WTC11 (cell line): ENCODE measurements at regions not wholly inside any gene's neighbourhood (a gene's known extent, or its start where the extent isn't known, plus 50 kb on each side); places are given as distances from the start of the nearest gene placed in this dataset.
A peak's percentile ranks its signal among the peaks of the same experiment; 100 is the strongest.

Source experiments
- ATAC-seq: fragments of 200-7000 bp; cut with Tn5 transposase; 2 replicates; pipeline ENCODE4 v1.10.0; 2021; ENCODE audit warnings: mild to moderate bottlenecking, moderate library complexity
- CTCF ChIA-PET: fragments of 300-600 bp; sonication (Branson Sonifier 250); formaldehyde crosslinking; loops from one replicate; lab custom pipeline; 2021; ENCODE audit warnings: antibody characterized with exemption; lab: Charles Lee
- POLR2A ChIA-PET: fragments of 350-600 bp; sonication (Branson Sonifier 250); formaldehyde crosslinking; loops from one replicate; lab custom pipeline; 2021; ENCODE audit warnings: antibody characterized with exemption; lab: Charles Lee
- DNase-seq: peaks from one replicate; pipeline ENCODE4 v3.0.0; 2021; ENCODE audit warnings: low spot score
- H3K27ac Mint-ChIP-seq: 2 replicates; pipeline ENCODE4 v1.8.0; 2021; ENCODE audit warnings: mixed read lengths
- H3K27me3 Mint-ChIP-seq: 2 replicates; pipeline ENCODE4 v1.8.0; 2021; ENCODE audit warnings: low read depth, mild to moderate bottlenecking, moderate library complexity, mixed read lengths
- H3K36me3 Mint-ChIP-seq: 2 replicates; pipeline ENCODE4 v1.8.0; 2021; ENCODE audit warnings: mixed read lengths
- H3K4me1 Mint-ChIP-seq: 2 replicates; pipeline ENCODE4 v1.8.0; 2022; ENCODE audit warnings: mixed read lengths
- H3K4me3 Mint-ChIP-seq: 2 replicates; pipeline ENCODE4 v1.8.0; 2021; ENCODE audit warnings: mild to moderate bottlenecking, moderate library complexity, mixed read lengths
- H3K9me3 Mint-ChIP-seq: 2 replicates; pipeline ENCODE4 v1.8.0; 2021; ENCODE audit warnings: mixed read lengths
- ATF2 ChIP-seq: sonication (generic); formaldehyde crosslinking; IDR thresholded peaks from 2 replicates; pipeline ENCODE4 v1.8.1; 2022; ENCODE audit warnings: low read depth, missing genetic modification reagents, borderline replicate concordance
- CREM ChIP-seq: sonication (generic); formaldehyde crosslinking; IDR thresholded peaks from 2 replicates; pipeline ENCODE4 v1.8.1; 2022; ENCODE audit warnings: mild to moderate bottlenecking, missing genetic modification reagents, moderate library complexity
- E2F4 ChIP-seq: sonication (generic); formaldehyde crosslinking; IDR thresholded peaks from 2 replicates; pipeline ENCODE4 v1.8.1; 2022; ENCODE audit warnings: low read depth, mild to moderate bottlenecking, moderate library complexity, missing genetic modification reagents, borderline replicate concordance
- ELF4 ChIP-seq: sonication (generic); formaldehyde crosslinking; IDR thresholded peaks from 2 replicates; pipeline ENCODE4 v1.8.1; 2022; ENCODE audit warnings: low read depth, mild to moderate bottlenecking, moderate library complexity, missing genetic modification reagents
- EMX1 ChIP-seq: fragments of 250-450 bp; sonication (Bioruptor Pico); IDR thresholded peaks from 2 replicates; pipeline ENCODE4 v1.8.0; 2021; ENCODE audit warnings: mild to moderate bottlenecking
- FOXJ3 ChIP-seq: sonication (generic); formaldehyde crosslinking; IDR thresholded peaks from 2 replicates; pipeline ENCODE4 v1.9.0; 2021; ENCODE audit warnings: missing genetic modification reagents, mild to moderate bottlenecking, borderline replicate concordance
- IRF2 ChIP-seq: sonication (generic); formaldehyde crosslinking; IDR thresholded peaks from 2 replicates; pipeline ENCODE4 v1.8.0; 2022; ENCODE audit warnings: low read depth, missing genetic modification reagents, borderline replicate concordance
- MXD4 ChIP-seq: fragments of 250-450 bp; sonication (Bioruptor Pico); IDR thresholded peaks from 2 replicates; pipeline ENCODE4 v1.8.0; 2021; ENCODE audit warnings: mild to moderate bottlenecking, moderate library complexity, borderline replicate concordance
- NFE2L1 ChIP-seq: sonication (generic); formaldehyde crosslinking; IDR thresholded peaks from 2 replicates; pipeline ENCODE4 v1.8.1; 2023; ENCODE audit warnings: missing genetic modification reagents
- NR2C2 ChIP-seq: sonication (generic); formaldehyde crosslinking; IDR thresholded peaks from 2 replicates; pipeline ENCODE4 v1.8.0; 2022; ENCODE audit warnings: mild to moderate bottlenecking, missing genetic modification reagents
- RELA ChIP-seq: sonication (generic); formaldehyde crosslinking; IDR thresholded peaks from 2 replicates; pipeline ENCODE4 v1.8.1; 2022; ENCODE audit warnings: missing genetic modification reagents, mild to moderate bottlenecking, borderline replicate concordance
- ZNF396 ChIP-seq: fragments of 250-450 bp; sonication (Bioruptor Pico); IDR thresholded peaks from 2 replicates; pipeline ENCODE4 v1.8.0; 2021; ENCODE audit warnings: mild to moderate bottlenecking, moderate library complexity, borderline replicate concordance
- ZNF423 ChIP-seq: fragments of 250-450 bp; sonication (Bioruptor Pico); IDR thresholded peaks from 2 replicates; pipeline ENCODE4 v2.1.2; 2022; ENCODE audit warnings: mild to moderate bottlenecking, moderate library complexity
- ZNF671 ChIP-seq: fragments of 250-450 bp; sonication (Bioruptor Pico); IDR thresholded peaks from 2 replicates; pipeline ENCODE4 v1.8.0; 2021; ENCODE audit warnings: mild to moderate bottlenecking
- TF ChIP-seq, protein P1 (sequence below): sonication (generic); formaldehyde crosslinking; IDR thresholded peaks from 2 replicates; pipeline ENCODE4 v1.8.1; 2022; ENCODE audit warnings: mild to moderate bottlenecking, missing genetic modification reagents, moderate library complexity, borderline replicate concordance
- TF ChIP-seq, protein P2 (sequence below): sonication (generic); formaldehyde crosslinking; IDR thresholded peaks from 2 replicates; pipeline ENCODE4 v1.8.0; 2023; ENCODE audit warnings: missing genetic modification reagents, mild to moderate bottlenecking, borderline replicate concordance
- TF ChIP-seq, protein P3 (sequence below): sonication (generic); formaldehyde crosslinking; IDR thresholded peaks from 2 replicates; pipeline ENCODE4 v1.8.0; 2023; ENCODE audit warnings: missing genetic modification reagents
- TF ChIP-seq, protein P4 (sequence below): sonication (generic); formaldehyde crosslinking; IDR thresholded peaks from 2 replicates; pipeline ENCODE4 v1.8.0; 2022; ENCODE audit warnings: mild to moderate bottlenecking, missing genetic modification reagents
- TF ChIP-seq, protein P5 (sequence below): sonication (generic); formaldehyde crosslinking; IDR thresholded peaks from 2 replicates; pipeline ENCODE4 v1.8.1; 2022; ENCODE audit warnings: missing genetic modification reagents, borderline replicate concordance

GRCh38 chr5:30239331-30240022, 954.0 kb upstream of the CDH6 start:
- H3K9me3 Mint-ChIP-seq = peaks cover 20% of the 10 kb centered on the region
- TF ChIP-seq ELF4 (CRISPR knock-in tag) (no peak), NFE2L1 (no peak), CREM (no peak), RELA (CRISPR knock-in tag) (no peak), NR2C2 (no peak), E2F4 (no peak), MXD4 (CRISPR knock-in tag) (no peak), ZNF396 (CRISPR knock-in tag) (no peak)
- TF ChIP-seq, protein P1, sequence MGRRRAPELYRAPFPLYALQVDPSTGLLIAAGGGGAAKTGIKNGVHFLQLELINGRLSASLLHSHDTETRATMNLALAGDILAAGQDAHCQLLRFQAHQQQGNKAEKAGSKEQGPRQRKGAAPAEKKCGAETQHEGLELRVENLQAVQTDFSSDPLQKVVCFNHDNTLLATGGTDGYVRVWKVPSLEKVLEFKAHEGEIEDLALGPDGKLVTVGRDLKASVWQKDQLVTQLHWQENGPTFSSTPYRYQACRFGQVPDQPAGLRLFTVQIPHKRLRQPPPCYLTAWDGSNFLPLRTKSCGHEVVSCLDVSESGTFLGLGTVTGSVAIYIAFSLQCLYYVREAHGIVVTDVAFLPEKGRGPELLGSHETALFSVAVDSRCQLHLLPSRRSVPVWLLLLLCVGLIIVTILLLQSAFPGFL (CRISPR knock-in tag) = no peak
- TF ChIP-seq, protein P2, sequence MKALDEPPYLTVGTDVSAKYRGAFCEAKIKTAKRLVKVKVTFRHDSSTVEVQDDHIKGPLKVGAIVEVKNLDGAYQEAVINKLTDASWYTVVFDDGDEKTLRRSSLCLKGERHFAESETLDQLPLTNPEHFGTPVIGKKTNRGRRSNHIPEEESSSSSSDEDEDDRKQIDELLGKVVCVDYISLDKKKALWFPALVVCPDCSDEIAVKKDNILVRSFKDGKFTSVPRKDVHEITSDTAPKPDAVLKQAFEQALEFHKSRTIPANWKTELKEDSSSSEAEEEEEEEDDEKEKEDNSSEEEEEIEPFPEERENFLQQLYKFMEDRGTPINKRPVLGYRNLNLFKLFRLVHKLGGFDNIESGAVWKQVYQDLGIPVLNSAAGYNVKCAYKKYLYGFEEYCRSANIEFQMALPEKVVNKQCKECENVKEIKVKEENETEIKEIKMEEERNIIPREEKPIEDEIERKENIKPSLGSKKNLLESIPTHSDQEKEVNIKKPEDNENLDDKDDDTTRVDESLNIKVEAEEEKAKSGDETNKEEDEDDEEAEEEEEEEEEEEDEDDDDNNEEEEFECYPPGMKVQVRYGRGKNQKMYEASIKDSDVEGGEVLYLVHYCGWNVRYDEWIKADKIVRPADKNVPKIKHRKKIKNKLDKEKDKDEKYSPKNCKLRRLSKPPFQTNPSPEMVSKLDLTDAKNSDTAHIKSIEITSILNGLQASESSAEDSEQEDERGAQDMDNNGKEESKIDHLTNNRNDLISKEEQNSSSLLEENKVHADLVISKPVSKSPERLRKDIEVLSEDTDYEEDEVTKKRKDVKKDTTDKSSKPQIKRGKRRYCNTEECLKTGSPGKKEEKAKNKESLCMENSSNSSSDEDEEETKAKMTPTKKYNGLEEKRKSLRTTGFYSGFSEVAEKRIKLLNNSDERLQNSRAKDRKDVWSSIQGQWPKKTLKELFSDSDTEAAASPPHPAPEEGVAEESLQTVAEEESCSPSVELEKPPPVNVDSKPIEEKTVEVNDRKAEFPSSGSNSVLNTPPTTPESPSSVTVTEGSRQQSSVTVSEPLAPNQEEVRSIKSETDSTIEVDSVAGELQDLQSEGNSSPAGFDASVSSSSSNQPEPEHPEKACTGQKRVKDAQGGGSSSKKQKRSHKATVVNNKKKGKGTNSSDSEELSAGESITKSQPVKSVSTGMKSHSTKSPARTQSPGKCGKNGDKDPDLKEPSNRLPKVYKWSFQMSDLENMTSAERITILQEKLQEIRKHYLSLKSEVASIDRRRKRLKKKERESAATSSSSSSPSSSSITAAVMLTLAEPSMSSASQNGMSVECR (CRISPR knock-in tag) = no peak
- TF ChIP-seq, protein P3, sequence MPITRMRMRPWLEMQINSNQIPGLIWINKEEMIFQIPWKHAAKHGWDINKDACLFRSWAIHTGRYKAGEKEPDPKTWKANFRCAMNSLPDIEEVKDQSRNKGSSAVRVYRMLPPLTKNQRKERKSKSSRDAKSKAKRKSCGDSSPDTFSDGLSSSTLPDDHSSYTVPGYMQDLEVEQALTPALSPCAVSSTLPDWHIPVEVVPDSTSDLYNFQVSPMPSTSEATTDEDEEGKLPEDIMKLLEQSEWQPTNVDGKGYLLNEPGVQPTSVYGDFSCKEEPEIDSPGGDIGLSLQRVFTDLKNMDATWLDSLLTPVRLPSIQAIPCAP (CRISPR knock-in tag) = no peak
- DNase-seq = no peak
- peaks cover 17% of the 10 kb centered on the region for H3K4me1 Mint-ChIP-seq
- peak overlapping the region; percentile 53; the same call in 1 of the 2 replicates for H3K27ac Mint-ChIP-seq
- ChIA-PET CTCF (no interaction called here), POLR2A (interaction anchor here (0.5 kb wide), 1 partner anchor 42 kb away, joined by 4 read pairs; no protein-coding TSS in a partner anchor)
- H3K4me3 Mint-ChIP-seq = no peak overlapping the region
- no peaks in the 10 kb centered on the region for H3K27me3 Mint-ChIP-seq
- peak; percentile 89 for ATAC-seq
- peaks cover 16% of the 10 kb centered on the region for H3K36me3 Mint-ChIP-seq

DNA sequence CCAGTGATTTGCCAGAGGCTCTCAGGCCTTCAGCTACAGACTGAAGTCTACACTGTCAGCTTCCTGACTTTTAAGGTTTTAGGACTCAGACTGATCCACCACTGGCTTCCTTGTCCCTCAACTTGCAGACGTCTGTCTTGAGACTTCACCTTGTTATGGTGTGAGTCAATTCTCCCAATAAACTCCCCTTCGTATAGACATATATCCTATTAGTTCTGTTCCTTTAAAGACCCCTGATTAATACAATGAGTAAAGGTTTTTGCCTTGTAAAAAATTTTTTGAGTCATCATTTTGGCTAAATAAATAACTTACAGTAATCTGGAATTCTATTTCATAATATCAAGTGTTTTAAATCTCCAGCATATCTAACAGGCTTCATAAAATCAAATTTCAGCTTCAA, 956.3 kb upstream of the CDH6 start:
- ATAC-seq (no peak), DNase-seq (no peak)
- CTCF ChIA-PET = no interaction called here
- Mint-ChIP-seq H3K27ac (no peak overlapping the region), H3K4me3 (no peak overlapping the region), H3K27me3 (no peaks in the 10 kb centered on the region), H3K36me3 (peaks cover 16% of the 10 kb centered on the region), H3K4me1 (peaks cover 17% of the 10 kb centered on the region), H3K9me3 (peaks cover 23% of the 10 kb centered on the region)
- no peak for TF ChIP-seq EMX1 (CRISPR knock-in tag)
- TF ChIP-seq, protein P1 (CRISPR knock-in tag) = no peak
- TF ChIP-seq, protein P4, sequence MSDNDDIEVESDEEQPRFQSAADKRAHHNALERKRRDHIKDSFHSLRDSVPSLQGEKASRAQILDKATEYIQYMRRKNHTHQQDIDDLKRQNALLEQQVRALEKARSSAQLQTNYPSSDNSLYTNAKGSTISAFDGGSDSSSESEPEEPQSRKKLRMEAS = no peak
- no peak for TF ChIP-seq IRF2 (CRISPR knock-in tag)
- no peak for TF ChIP-seq ATF2 (CRISPR knock-in tag)
- TF ChIP-seq ZNF423 (CRISPR knock-in tag) = no peak
- TF ChIP-seq FOXJ3 (CRISPR knock-in tag) = no peak
- TF ChIP-seq ZNF671 (CRISPR knock-in tag) = no peak
- TF ChIP-seq, protein P5, sequence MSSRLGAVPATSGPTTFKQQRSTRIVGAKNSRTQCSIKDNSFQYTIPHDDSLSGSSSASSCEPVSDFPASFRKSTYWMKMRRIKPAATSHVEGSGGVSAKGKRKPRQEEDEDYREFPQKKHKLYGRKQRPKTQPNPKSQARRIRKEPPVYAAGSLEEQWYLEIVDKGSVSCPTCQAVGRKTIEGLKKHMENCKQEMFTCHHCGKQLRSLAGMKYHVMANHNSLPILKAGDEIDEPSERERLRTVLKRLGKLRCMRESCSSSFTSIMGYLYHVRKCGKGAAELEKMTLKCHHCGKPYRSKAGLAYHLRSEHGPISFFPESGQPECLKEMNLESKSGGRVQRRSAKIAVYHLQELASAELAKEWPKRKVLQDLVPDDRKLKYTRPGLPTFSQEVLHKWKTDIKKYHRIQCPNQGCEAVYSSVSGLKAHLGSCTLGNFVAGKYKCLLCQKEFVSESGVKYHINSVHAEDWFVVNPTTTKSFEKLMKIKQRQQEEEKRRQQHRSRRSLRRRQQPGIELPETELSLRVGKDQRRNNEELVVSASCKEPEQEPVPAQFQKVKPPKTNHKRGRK = no peak
- POLR2A ChIA-PET = no interaction called here
